Mesendoderm (in vitro differentiated cells): ENCODE measurements at regions not wholly inside any gene's neighbourhood (a gene's known extent, or its start where the extent isn't known, plus 50 kb on each side); places are given as distances from the start of the nearest gene placed in this dataset.
"Not testable (repeated sequence)": the region's sequence is repeated elsewhere in the genome, so short reads cannot be mapped to it uniquely, and the experiment has no call there.

Experiments used
- DNase-seq: peaks from one replicate; pipeline ENCODE4 v3.0.0; 2013
- H2AK5ac ChIP-seq: 2 replicates; pipeline ENCODE4 v1.6.1; 2013; ENCODE audit warnings: low read length, inconsistent platforms
- H2BK120ac ChIP-seq: 2 replicates; pipeline ENCODE4 v1.6.1; 2013; ENCODE audit warnings: low read depth, mild to moderate bottlenecking, low read length, moderate library complexity, mixed read lengths
- H2BK15ac ChIP-seq: replicated peaks from 2 replicates; pipeline ENCODE4 v1.6.1; 2013; ENCODE audit warnings: low read depth, mild to moderate bottlenecking, moderate library complexity
- H2BK5ac ChIP-seq: 2 replicates; pipeline ENCODE4 v1.6.1; 2013; ENCODE audit warnings: low read length, inconsistent platforms
- H3K18ac ChIP-seq: 2 replicates; pipeline ENCODE4 v1.6.1; 2013; ENCODE audit warnings: mild to moderate bottlenecking, low read length, mixed read lengths
- H3K23ac ChIP-seq: one replicate; pipeline ENCODE4 v1.6.1; 2013; ENCODE audit warnings: low read length
- H3K27ac ChIP-seq: 2 replicates; pipeline ENCODE4 v1.5.1; 2013; ENCODE audit warnings: low read depth, mild to moderate bottlenecking, inconsistent platforms, low read length, moderate library complexity
- H3K27me3 ChIP-seq: 2 replicates; pipeline ENCODE4 v1.6.1; 2013; ENCODE audit warnings: low read length, control low read depth, mild to moderate bottlenecking, inconsistent platforms; ENCODE audit not compliant: insufficient read depth, poor library complexity
- H3K36me3 ChIP-seq: 2 replicates; pipeline ENCODE4 v1.6.1; 2013; ENCODE audit warnings: low read length, inconsistent platforms; ENCODE audit not compliant: control insufficient read depth, insufficient read depth
- H3K4ac ChIP-seq: one replicate; pipeline ENCODE4 v1.6.1; 2013; ENCODE audit warnings: low read depth, mild to moderate bottlenecking, low read length, moderate library complexity
- H3K4me1 ChIP-seq: 2 replicates; pipeline ENCODE4 v1.6.1; 2013; ENCODE audit warnings: low read depth, low read length, inconsistent platforms; ENCODE audit not compliant: control insufficient read depth
- H3K4me2 ChIP-seq: 2 replicates; pipeline ENCODE4 v1.6.1; 2013; ENCODE audit warnings: low read length
- H3K4me3 ChIP-seq: 2 replicates; pipeline ENCODE4 v1.5.1; 2013; ENCODE audit warnings: mild to moderate bottlenecking, low read length
- H3K56ac ChIP-seq: one replicate; pipeline ENCODE4 v1.6.1; 2013; ENCODE audit warnings: low read length
- H3K79me1 ChIP-seq: 2 replicates; pipeline ENCODE4 v1.6.1; 2013; ENCODE audit warnings: low read length, inconsistent platforms
- H3K79me2 ChIP-seq: 2 replicates; pipeline ENCODE4 v1.6.1; 2013; ENCODE audit warnings: mild to moderate bottlenecking, low read length; ENCODE audit not compliant: control insufficient read depth, insufficient read depth
- H3K9ac ChIP-seq: 2 replicates; pipeline ENCODE4 v1.6.1; 2013; ENCODE audit warnings: low read length, inconsistent platforms
- H4K5ac ChIP-seq: one replicate; pipeline ENCODE4 v1.6.1; 2013; ENCODE audit warnings: low read length
- H4K8ac ChIP-seq: one replicate; pipeline ENCODE4 v1.6.1; 2013; ENCODE audit warnings: low read depth, mild to moderate bottlenecking, control low read depth, low read length, moderate library complexity
- whole genome bisulfite sequencing: extraction: QIAGEN DNeasy Blood & Tissue Kit; methylation state at CpG from one replicate; pipeline ENCODE4 v1.1.7; 2013; ENCODE audit warnings: low lambda C conversion rate, missing lambda C conversion rate; ENCODE audit not compliant: insufficient coverage; ENCODE audit errors: extremely low coverage; 5-methylcytosine and 5-hydroxymethylcytosine counted together

DNA sequence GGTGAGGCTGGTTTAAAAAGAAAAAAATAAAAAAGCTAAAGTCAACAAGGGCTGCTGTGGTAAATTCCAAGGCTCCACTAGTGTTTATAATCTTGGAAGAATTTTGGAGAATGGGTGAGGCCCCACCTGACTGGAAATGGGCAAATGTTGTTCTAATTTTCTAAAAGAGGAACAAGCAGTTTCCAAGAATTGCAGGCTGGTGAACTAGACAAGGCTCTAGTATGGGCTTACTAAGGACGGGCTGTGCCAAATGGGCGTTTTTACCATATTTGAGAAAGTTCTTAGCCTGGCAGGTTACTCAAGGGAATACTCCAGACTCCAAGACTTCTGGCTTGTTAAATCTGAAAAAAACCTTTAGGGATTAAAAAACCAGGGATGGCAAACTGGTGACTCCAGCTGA, 67.0 kb upstream of the ABHD2 start:
- H2BK5ac ChIP-seq, result no peak overlapping the region
- H3K27me3 ChIP-seq, result no peaks in the 10 kb centered on the region
- H3K27ac ChIP-seq, result no peak overlapping the region
- no CpG with 5 or more reads among the region's 2 CpGs for WGBS
- H3K56ac ChIP-seq, result no peak overlapping the region
- H3K4ac ChIP-seq, result no peak overlapping the region
- H3K23ac ChIP-seq, result no peak overlapping the region
- no peaks in the 10 kb centered on the region for H3K79me2 ChIP-seq
- no peak overlapping the region for H2AK5ac ChIP-seq
- no peak overlapping the region for H3K9ac ChIP-seq
- H3K4me1 ChIP-seq, result no peaks in the 10 kb centered on the region
- DNase-seq, result no peak
- no peak overlapping the region for H4K5ac ChIP-seq
- H2BK120ac ChIP-seq, result no peak overlapping the region
- no peak overlapping the region for H4K8ac ChIP-seq
- no peak overlapping the region for H3K18ac ChIP-seq
- no peaks in the 10 kb centered on the region for H3K79me1 ChIP-seq
- no peak overlapping the region for H3K4me2 ChIP-seq
- no peaks in the 10 kb centered on the region for H3K36me3 ChIP-seq
- no peak overlapping the region for H3K4me3 ChIP-seq
- no peak overlapping the region for H2BK15ac ChIP-seq

- not testable (repeated sequence) for H3K27me3 ChIP-seq, H3K79me1 ChIP-seq, H3K79me2 ChIP-seq, H3K4me1 ChIP-seq, H3K56ac ChIP-seq, H4K5ac ChIP-seq, DNase-seq, H2BK120ac ChIP-seq, H4K8ac ChIP-seq, H3K4ac ChIP-seq, H3K18ac ChIP-seq, H3K27ac ChIP-seq, H3K36me3 ChIP-seq, H3K4me2 ChIP-seq, H3K4me3 ChIP-seq, H2BK15ac ChIP-seq, H3K23ac ChIP-seq, H2BK5ac ChIP-seq, H3K9ac ChIP-seq, H2AK5ac ChIP-seq
- no CpG with 5 or more reads among the region's 8 CpGs for WGBS
These were observed 66.4 kb upstream of the ABHD2 start for GRCh38 chr15:89021886-89022285.

GRCh38 chr15:89023311-89023961, 64.8 kb upstream of the ABHD2 start:
- no CpG with 5 or more reads among the region's 8 CpGs for WGBS
- no peak overlapping the region for H3K4me3 ChIP-seq
- H3K27me3 ChIP-seq, result no peaks in the 10 kb centered on the region
- H3K4me2 ChIP-seq, result no peak overlapping the region
- no peak overlapping the region for H4K5ac ChIP-seq
- H2BK5ac ChIP-seq, result no peak overlapping the region
- no peak overlapping the region for H2BK120ac ChIP-seq
- no peak overlapping the region for H3K18ac ChIP-seq
- no peak overlapping the region for H4K8ac ChIP-seq
- no peak overlapping the region for H2BK15ac ChIP-seq
- no peaks in the 10 kb centered on the region for H3K79me2 ChIP-seq
- H3K36me3 ChIP-seq, result no peaks in the 10 kb centered on the region
- no peak overlapping the region for H3K56ac ChIP-seq
- no peak overlapping the region for H3K4ac ChIP-seq
- no peaks in the 10 kb centered on the region for H3K4me1 ChIP-seq
- no peak overlapping the region for H3K27ac ChIP-seq
- H3K9ac ChIP-seq, result no peak overlapping the region
- H3K79me1 ChIP-seq, result no peaks in the 10 kb centered on the region
- no peak for DNase-seq
- no peak overlapping the region for H3K23ac ChIP-seq
- no peak overlapping the region for H2AK5ac ChIP-seq

- Histone ChIP-seq H3K4me1 (no peaks in the 10 kb centered on the region), H3K79me2 (no peaks in the 10 kb centered on the region), H3K27me3 (no peaks in the 10 kb centered on the region), H3K36me3 (no peaks in the 10 kb centered on the region), H4K5ac (no peak overlapping the region), H2BK120ac (no peak overlapping the region), H3K4me2 (no peak overlapping the region), H3K4ac (no peak overlapping the region), H3K9ac (no peak overlapping the region), H3K27ac (no peak overlapping the region), H3K79me1 (no peaks in the 10 kb centered on the region), H2AK5ac (no peak overlapping the region), H4K8ac (no peak overlapping the region), H3K23ac (no peak overlapping the region), H3K18ac (no peak overlapping the region), H2BK15ac (no peak overlapping the region), H3K4me3 (no peak overlapping the region), H3K56ac (no peak overlapping the region), H2BK5ac (no peak overlapping the region)
- DNase-seq, result no peak
- no CpG with 5 or more reads among the region's 2 CpGs for WGBS
These were observed 63.8 kb upstream of the ABHD2 start for GRCh38 chr15:89024418-89024817.

GRCh38 chr15:89026167-89026566, 62.1 kb upstream of the ABHD2 start:
- Histone ChIP-seq H3K4me2 (no peak overlapping the region), H3K79me2 (no peaks in the 10 kb centered on the region), H3K4ac (no peak overlapping the region), H2AK5ac (no peak overlapping the region), H3K18ac (no peak overlapping the region), H4K5ac (no peak overlapping the region), H3K79me1 (no peaks in the 10 kb centered on the region), H3K9ac (no peak overlapping the region), H2BK120ac (no peak overlapping the region), H3K23ac (no peak overlapping the region), H3K56ac (no peak overlapping the region), H3K27me3 (no peaks in the 10 kb centered on the region), H3K4me3 (no peak overlapping the region), H3K4me1 (no peaks in the 10 kb centered on the region), H2BK15ac (no peak overlapping the region), H4K8ac (no peak overlapping the region), H3K36me3 (no peaks in the 10 kb centered on the region), H3K27ac (no peak overlapping the region), H2BK5ac (no peak overlapping the region)
- no peak for DNase-seq

DNA sequence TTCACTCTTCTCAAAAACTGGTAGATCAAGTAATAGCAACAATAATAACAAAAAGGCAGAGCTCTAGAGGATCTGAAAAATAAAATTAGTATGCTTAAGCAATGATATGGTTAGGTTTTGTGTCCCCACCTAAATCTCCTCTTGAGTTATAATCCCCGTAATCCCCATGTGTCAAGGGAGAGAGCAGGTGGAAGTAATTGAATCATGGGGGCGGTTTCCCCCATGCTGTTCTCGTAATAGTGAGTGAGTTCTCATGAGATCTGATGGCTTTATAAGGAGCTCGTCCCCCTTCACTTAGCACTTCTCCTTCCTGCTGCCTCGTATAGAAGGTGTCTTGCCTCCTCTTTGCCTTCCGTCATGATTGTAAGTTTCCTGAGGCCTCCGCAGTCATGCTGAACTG, 60.2 kb upstream of the ABHD2 start:
- WGBS, result no CpG with 5 or more reads among the region's 7 CpGs
- H3K4me1 ChIP-seq, result no peaks in the 10 kb centered on the region
- no peaks in the 10 kb centered on the region for H3K27me3 ChIP-seq
- H2BK5ac ChIP-seq, result no peak overlapping the region
- H4K8ac ChIP-seq, result no peak overlapping the region
- H3K9ac ChIP-seq, result no peak overlapping the region
- no peak overlapping the region for H3K4me2 ChIP-seq
- H4K5ac ChIP-seq, result no peak overlapping the region
- no peaks in the 10 kb centered on the region for H3K79me1 ChIP-seq
- no peak overlapping the region for H3K18ac ChIP-seq
- H3K79me2 ChIP-seq, result no peaks in the 10 kb centered on the region
- no peak overlapping the region for H3K4me3 ChIP-seq
- H2BK15ac ChIP-seq, result no peak overlapping the region
- no peak overlapping the region for H3K27ac ChIP-seq
- H3K4ac ChIP-seq, result no peak overlapping the region
- no peaks in the 10 kb centered on the region for H3K36me3 ChIP-seq
- no peak overlapping the region for H3K56ac ChIP-seq
- no peak overlapping the region for H2BK120ac ChIP-seq
- no peak for DNase-seq
- H3K23ac ChIP-seq, result no peak overlapping the region
- no peak overlapping the region for H2AK5ac ChIP-seq
